Hematopoietic multipotent progenitor cell treated with erythropoietin and hydrocortisone succinate and interleukin-3 and kit ligand, for 8 days (in vitro differentiated cells): ENCODE measurements at regions not wholly inside any gene's neighbourhood (a gene's known extent, or its start where the extent isn't known, plus 50 kb on each side); places are given as distances from the start of the nearest gene placed in this dataset.

ENCODE experiments used
- DNase-seq: peaks from one replicate; pipeline ENCODE4 v3.0.0-alpha.2; 2015

GRCh38 chr22:26897384-26897783, 240.0 kb downstream of the MIAT start:
- no peak for DNase-seq

GRCh38 chr22:26898946-26899605, 241.7 kb downstream of the MIAT start:
- no peak for DNase-seq

GRCh38 chr22:26900787-26901186, 243.4 kb downstream of the MIAT start:
- DNase-seq, result no peak

- DNase-seq, result no peak
Observed at GRCh38 chr22:26901198-26901816, 243.9 kb downstream of the MIAT start.

- DNase-seq, result no peak
Observed at GRCh38 chr22:26902401-26903029, 245.1 kb downstream of the MIAT start.

- no peak for DNase-seq
Observed at GRCh38 chr22:26903030-26903856, 245.9 kb downstream of the MIAT start.

GRCh38 chr22:26904483-26904882, 247.1 kb downstream of the MIAT start:
- no peak for DNase-seq

- no peak for DNase-seq
Observed at GRCh38 chr22:26905076-26905475, 247.7 kb downstream of the MIAT start.

GRCh38 chr22:26905640-26906039, 248.3 kb downstream of the MIAT start:
- no peak for DNase-seq

GRCh38 chr22:26906464-26906863, 249.1 kb downstream of the MIAT start:
- no peak for DNase-seq

- DNase-seq, result no peak
Observed at GRCh38 chr22:26907366-26907765, 250.0 kb downstream of the MIAT start.

GRCh38 chr22:26910845-26911244, 253.5 kb downstream of the MIAT start:
- no peak for DNase-seq

- DNase-seq, result no peak
Observed at GRCh38 chr22:26912655-26913345, 255.4 kb downstream of the MIAT start.

- no peak for DNase-seq
Observed at GRCh38 chr22:26914519-26915185, 257.3 kb downstream of the MIAT start.

- no peak for DNase-seq
Observed at GRCh38 chr22:26916236-26916635, 258.8 kb downstream of the MIAT start.

- DNase-seq, result no peak
Observed at GRCh38 chr22:26918226-26918625, 260.8 kb downstream of the MIAT start.

GRCh38 chr22:26921726-26922125, 264.3 kb downstream of the MIAT start:
- DNase-seq, result no peak

GRCh38 chr22:26922806-26923205, 265.4 kb downstream of the MIAT start:
- DNase-seq, result no peak

GRCh38 chr22:26923531-26923930, 266.1 kb downstream of the MIAT start:
- no peak for DNase-seq

- no peak for DNase-seq
Observed at GRCh38 chr22:26927821-26928220, 270.4 kb downstream of the MIAT start.

GRCh38 chr22:26931471-26931870, 274.1 kb downstream of the MIAT start:
- DNase-seq, result no peak

- no peak for DNase-seq
Observed at GRCh38 chr22:26933105-26933590, 275.8 kb downstream of the MIAT start.
